ENCODE measurements at regions not wholly inside any gene's neighbourhood (a gene's known extent, or its start where the extent isn't known, plus 50 kb on each side); places are given as distances from the start of the nearest gene placed in this dataset.

DNA sequence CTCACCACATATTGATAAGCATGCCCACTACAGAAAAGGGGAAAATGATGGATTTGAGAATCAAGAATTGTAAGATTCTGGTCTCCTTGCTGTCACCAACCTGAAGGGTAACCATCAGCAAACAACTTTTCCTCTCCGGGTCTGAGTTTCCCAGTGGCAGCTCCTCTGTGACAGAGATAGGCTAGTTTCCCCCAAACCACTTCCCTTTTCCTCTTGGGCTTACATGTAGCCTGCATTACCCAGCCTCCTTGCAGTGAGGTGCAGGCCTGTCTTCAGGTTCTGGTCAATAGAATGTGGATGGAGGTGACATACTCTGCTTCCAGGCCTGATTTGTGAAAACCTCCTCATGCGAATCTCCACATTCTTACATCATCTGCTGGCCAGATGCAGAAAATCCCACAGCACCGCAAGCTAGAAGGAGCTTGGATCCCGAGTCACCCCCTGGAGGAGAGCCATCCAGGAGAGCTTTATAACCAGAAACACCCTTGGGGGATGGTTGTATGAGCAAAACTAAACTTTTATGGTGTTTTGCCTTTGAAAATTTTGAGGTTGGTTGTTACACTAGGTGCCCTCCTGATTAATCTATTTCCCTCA lies 206.1 kb downstream of the RGS3 start:
- TF ChIP-seq, protein P1, sequence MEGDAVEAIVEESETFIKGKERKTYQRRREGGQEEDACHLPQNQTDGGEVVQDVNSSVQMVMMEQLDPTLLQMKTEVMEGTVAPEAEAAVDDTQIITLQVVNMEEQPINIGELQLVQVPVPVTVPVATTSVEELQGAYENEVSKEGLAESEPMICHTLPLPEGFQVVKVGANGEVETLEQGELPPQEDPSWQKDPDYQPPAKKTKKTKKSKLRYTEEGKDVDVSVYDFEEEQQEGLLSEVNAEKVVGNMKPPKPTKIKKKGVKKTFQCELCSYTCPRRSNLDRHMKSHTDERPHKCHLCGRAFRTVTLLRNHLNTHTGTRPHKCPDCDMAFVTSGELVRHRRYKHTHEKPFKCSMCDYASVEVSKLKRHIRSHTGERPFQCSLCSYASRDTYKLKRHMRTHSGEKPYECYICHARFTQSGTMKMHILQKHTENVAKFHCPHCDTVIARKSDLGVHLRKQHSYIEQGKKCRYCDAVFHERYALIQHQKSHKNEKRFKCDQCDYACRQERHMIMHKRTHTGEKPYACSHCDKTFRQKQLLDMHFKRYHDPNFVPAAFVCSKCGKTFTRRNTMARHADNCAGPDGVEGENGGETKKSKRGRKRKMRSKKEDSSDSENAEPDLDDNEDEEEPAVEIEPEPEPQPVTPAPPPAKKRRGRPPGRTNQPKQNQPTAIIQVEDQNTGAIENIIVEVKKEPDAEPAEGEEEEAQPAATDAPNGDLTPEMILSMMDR (optimal IDR thresholded peaks at IDR 0.05 in 1 of 3, IDR thresholded peaks at IDR 0.05 in 1 of 3, conservative IDR thresholded peaks at IDR 0.05 in 1 of 3; ENCODE audit: extremely low read depth in 1 of 3, insufficient read depth in 2 of 3, low read length in 3 of 3): no peak
- no peak for TF ChIP-seq EZH2 (IDR thresholded peaks at IDR 0.05; ENCODE audit: low read length)

Data from keratinocyte (primary cell).